ENCODE measurements at regions not wholly inside any gene's neighbourhood (a gene's known extent, or its start where the extent isn't known, plus 50 kb on each side); places are given as distances from the start of the nearest gene placed in this dataset.

DNA sequence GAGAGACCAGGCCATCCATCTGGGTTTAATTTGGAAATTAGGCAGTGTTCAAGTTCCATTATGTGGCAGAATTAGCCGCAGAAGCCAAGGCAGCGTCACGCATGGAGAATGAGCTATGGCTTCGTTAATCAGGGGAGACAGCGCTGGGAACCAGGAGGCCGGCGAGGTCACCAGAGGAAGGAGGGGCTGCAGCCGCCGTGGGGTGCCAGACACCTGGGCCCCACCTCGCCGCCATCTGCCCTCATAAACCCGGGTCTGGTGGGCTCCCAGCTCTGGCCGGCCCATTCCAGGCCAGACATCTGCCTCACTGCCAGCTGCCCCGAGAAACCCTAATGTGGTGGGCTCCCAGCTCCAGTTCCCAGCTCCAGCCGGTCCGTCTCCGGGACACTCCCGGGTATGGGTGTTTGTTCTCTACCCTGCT is 676.9 kb downstream of the BRD1 start:
- TF ChIP-seq SALL2 (CRISPR knock-in tag; IDR thresholded peaks at IDR 0.05), result no peak
- no peak for TF ChIP-seq SYNCRIP (IDR thresholded peaks at IDR 0.05; ENCODE audit: insufficient read depth, low read depth, low read length)
- no peak for TF ChIP-seq NCOA2 (CRISPR knock-in tag; IDR thresholded peaks at IDR 0.05)
- TF ChIP-seq U2AF1 (optimal IDR thresholded peaks at IDR 0.05; ENCODE audit: low read depth, low read length), result no peak

DNA sequence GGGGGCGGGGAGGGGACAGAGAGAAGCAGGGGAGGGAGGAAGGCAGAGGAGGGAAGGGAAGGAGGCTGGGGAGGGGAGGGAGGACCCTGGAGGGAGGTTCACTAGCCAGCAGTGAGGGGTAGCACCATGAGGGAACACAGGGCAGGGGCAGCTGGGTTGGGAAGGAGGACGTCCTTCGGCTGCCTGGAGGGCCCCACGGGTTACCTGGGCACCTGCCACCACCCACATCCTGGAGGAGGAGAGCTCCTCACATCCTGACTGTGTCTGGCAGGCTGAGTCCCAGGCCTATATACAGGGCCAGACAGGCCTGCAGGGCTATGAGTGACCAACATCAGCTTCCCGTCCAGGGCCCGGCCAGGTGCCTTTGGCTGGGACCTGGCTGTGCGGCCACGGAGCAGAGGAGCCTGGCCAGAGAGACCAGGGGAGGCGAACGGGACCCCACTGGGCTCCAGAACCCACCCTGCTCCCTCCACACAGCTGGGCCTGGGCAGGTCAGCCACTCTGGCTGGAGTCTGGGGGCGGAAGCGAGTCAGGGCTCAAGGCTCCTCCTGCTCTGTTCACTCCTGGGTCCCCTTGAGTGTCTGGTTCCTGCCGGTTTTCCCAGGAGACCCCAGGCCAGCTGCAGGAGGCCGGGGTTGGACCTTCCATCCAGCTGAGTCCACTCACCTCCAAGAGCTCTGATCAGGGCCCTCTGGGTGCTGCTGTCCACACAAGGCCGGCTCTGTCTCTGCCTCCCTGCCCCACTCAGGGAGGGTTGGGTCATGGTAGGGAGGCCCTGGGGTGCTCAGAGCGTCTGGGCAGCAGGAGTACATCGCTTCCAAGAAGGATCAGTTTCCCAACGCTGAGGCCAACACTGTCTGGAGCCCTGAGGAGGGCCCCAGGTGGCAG is 677.7 kb downstream of the BRD1 start:
- TF ChIP-seq NFRKB (IDR thresholded peaks at IDR 0.05), result no peak
- intact Hi-C loops (cut with micrococcal nuclease; ENCODE audit: unreplicated experiment), result no loop called here
- FAIRE-seq (no peak), DNase-seq (ENCODE audit: low spot score) (no peak), ATAC-seq (no peak)
- peaks cover 5 to 26% of the 10 kb centered on the region in 2 experiments; a peak in 4 of 5 replicates for H3K27me3 ChIP-seq (ENCODE audit: control insufficient read depth in 1 of 2, insufficient read depth in 2 of 2, low read length in 2 of 2)
- no peak overlapping the region for H3K4me2 ChIP-seq (ENCODE audit: low read depth, low read length)
- no peak overlapping the region for H2AFZ ChIP-seq (ENCODE audit: low read length)
- no TSS peak for BruUV-seq (replicated peaks)
- H4K20me1 ChIP-seq (ENCODE audit: insufficient read depth, low read length), result no peaks in the 10 kb centered on the region
- H3K9ac ChIP-seq (ENCODE audit: insufficient read depth, low read depth, low read length), result no peak overlapping the region
- CTCF ChIA-PET (ENCODE audit: low intra/inter-chr PET ratio, low total read pairs), result no interaction called here
- no peaks in the 10 kb centered on the region for H3K9me3 ChIP-seq (ENCODE audit: low read length)
- POLR2A ChIA-PET, result no interaction called here
- in situ Hi-C loops (cut with HindIII; ENCODE audit: extremely low pct_ligation_motif_present, low pct_unique_long_range_greater_than_20kb), result no loop called here
- no peak overlapping the region for H3K4me3 ChIP-seq (replicated peaks in 1 of 3; ENCODE audit: insufficient read depth in 1 of 3, low read depth in 2 of 3, low read length in 3 of 3)
- WGBS (ENCODE audit: low lambda C conversion rate), result 8% methylated on average over 6 of the region's 18 CpGs
- no peaks in the 10 kb centered on the region for H3K79me2 ChIP-seq (ENCODE audit: insufficient read depth, low read length)
- no peaks in the 10 kb centered on the region for H3K36me3 ChIP-seq (replicated peaks in 1 of 2; ENCODE audit: control insufficient read depth in 1 of 2, insufficient read depth in 2 of 2, low read length in 2 of 2)
- H3K27ac ChIP-seq (ENCODE audit: extremely low read length, insufficient read depth, low read length), result no peak overlapping the region
- no peaks in the 10 kb centered on the region for H3K4me1 ChIP-seq (ENCODE audit: insufficient read depth, low read length)

More for the DNA sequence above, 676.9 kb downstream of the BRD1 start:
- ChIA-PET CTCF (ENCODE audit: low intra/inter-chr PET ratio, low total read pairs) (no interaction called here), POLR2A (no interaction called here)
- Histone ChIP-seq H3K27ac (ENCODE audit: extremely low read length, insufficient read depth, low read length) (no peak overlapping the region), H3K4me2 (ENCODE audit: low read depth, low read length) (no peak overlapping the region), H4K20me1 (ENCODE audit: insufficient read depth, low read length) (no peaks in the 10 kb centered on the region), H3K79me2 (ENCODE audit: insufficient read depth, low read length) (no peaks in the 10 kb centered on the region), H3K27me3 (ENCODE audit: control insufficient read depth in 1 of 2, insufficient read depth in 2 of 2, low read length in 2 of 2) (peaks cover 5 to 26% of the 10 kb centered on the region in 2 experiments; a peak in 4 of 5 replicates), H3K36me3 (replicated peaks in 1 of 2; ENCODE audit: control insufficient read depth in 1 of 2, insufficient read depth in 2 of 2, low read length in 2 of 2) (no peaks in the 10 kb centered on the region), H3K4me1 (ENCODE audit: insufficient read depth, low read length) (no peaks in the 10 kb centered on the region), H3K9ac (ENCODE audit: insufficient read depth, low read depth, low read length) (no peak overlapping the region), H3K9me3 (ENCODE audit: low read length) (no peaks in the 10 kb centered on the region), H3K4me3 (replicated peaks in 1 of 3; ENCODE audit: insufficient read depth in 1 of 3, low read depth in 2 of 3, low read length in 3 of 3) (no peak overlapping the region), H2AFZ (ENCODE audit: low read length) (no peak overlapping the region)
- in situ Hi-C loops (cut with HindIII; ENCODE audit: extremely low pct_ligation_motif_present, low pct_unique_long_range_greater_than_20kb), result no loop called here
- intact Hi-C loops (cut with micrococcal nuclease; ENCODE audit: unreplicated experiment), result no loop called here
- FAIRE-seq, result no peak
- no peak for DNase-seq (ENCODE audit: low spot score)
- BruUV-seq (replicated peaks), result no TSS peak
- 81% methylated on average over 15 of the region's 18 CpGs for WGBS (ENCODE audit: low lambda C conversion rate)
- no peak for ATAC-seq

All from HepG2 (cell line).